H4 (cell line): ENCODE measurements at regions not wholly inside any gene's neighbourhood (a gene's known extent, or its start where the extent isn't known, plus 50 kb on each side); places are given as distances from the start of the nearest gene placed in this dataset.
"Not testable (repeated sequence)": the region's sequence is repeated elsewhere in the genome, so short reads cannot be mapped to it uniquely, and the experiment has no call there.

ENCODE experiments used
- DNase-seq: peaks from one replicate; pipeline ENCODE4 v3.0.0-alpha.2; 2015; ENCODE audit warnings: low spot score

GRCh38 chr7:149930374-149931068, 56.8 kb downstream of the ATP6V0E2 start:
- DNase-seq: peak; percentile 12

GRCh38 chr7:149933776-149934175, 60.0 kb downstream of the ATP6V0E2 start:
- DNase-seq: not testable (repeated sequence)

- not testable (repeated sequence) for DNase-seq
These were observed 73.6 kb downstream of the ATP6V0E2 start for GRCh38 chr7:149947346-149947745.

- DNase-seq: not testable (repeated sequence)
These were observed 74.7 kb downstream of the ATP6V0E2 start for GRCh38 chr7:149948444-149948843.

- not testable (repeated sequence) for DNase-seq
These were observed 76.3 kb downstream of the ATP6V0E2 start for GRCh38 chr7:149949863-149950577.

- not testable (repeated sequence) for DNase-seq
These were observed 76.8 kb downstream of the ATP6V0E2 start for GRCh38 chr7:149950578-149950924.

GRCh38 chr7:149951579-149951978, 77.8 kb downstream of the ATP6V0E2 start:
- not testable (repeated sequence) for DNase-seq

GRCh38 chr7:149958880-149959279, 85.1 kb downstream of the ATP6V0E2 start:
- DNase-seq: not testable (repeated sequence)

- DNase-seq: not testable (repeated sequence)
These were observed 87.1 kb downstream of the ATP6V0E2 start for GRCh38 chr7:149960863-149961262.

GRCh38 chr7:149961878-149962277, 88.1 kb downstream of the ATP6V0E2 start:
- DNase-seq: not testable (repeated sequence)

GRCh38 chr7:149962685-149963319, 89.0 kb downstream of the ATP6V0E2 start:
- DNase-seq: not testable (repeated sequence)

- DNase-seq: not testable (repeated sequence)
These were observed 90.2 kb downstream of the ATP6V0E2 start for GRCh38 chr7:149963985-149964384.

GRCh38 chr7:149966444-149966843, 92.7 kb downstream of the ATP6V0E2 start:
- not testable (repeated sequence) for DNase-seq

- not testable (repeated sequence) for DNase-seq
These were observed 99.2 kb downstream of the ATP6V0E2 start for GRCh38 chr7:149972977-149973376.

GRCh38 chr7:149973681-149974080, 99.9 kb downstream of the ATP6V0E2 start:
- not testable (repeated sequence) for DNase-seq

GRCh38 chr7:149975608-149976007, 101.8 kb downstream of the ATP6V0E2 start:
- not testable (repeated sequence) for DNase-seq

GRCh38 chr7:149978537-149978936, 104.8 kb downstream of the ATP6V0E2 start:
- DNase-seq: not testable (repeated sequence)

GRCh38 chr7:149978944-149979343, 105.2 kb downstream of the ATP6V0E2 start:
- DNase-seq: not testable (repeated sequence)

- DNase-seq: not testable (repeated sequence)
These were observed 108.9 kb downstream of the ATP6V0E2 start for GRCh38 chr7:149982537-149983112.

- DNase-seq: not testable (repeated sequence)
These were observed 113.1 kb downstream of the ATP6V0E2 start for GRCh38 chr7:149986866-149987265.

GRCh38 chr7:149991652-149992302, 118.0 kb downstream of the ATP6V0E2 start:
- DNase-seq: not testable (repeated sequence)

GRCh38 chr7:149992366-149992765, 118.6 kb downstream of the ATP6V0E2 start:
- DNase-seq: not testable (repeated sequence)
